H9 (cell line): ENCODE measurements at regions not wholly inside any gene's neighbourhood (a gene's known extent, or its start where the extent isn't known, plus 50 kb on each side); places are given as distances from the start of the nearest gene placed in this dataset.

Experiments
- DNase-seq: peaks from one replicate; pipeline ENCODE4 v3.0.0-alpha.2; 2017
- H2AFZ ChIP-seq: one replicate; pipeline ENCODE4 v1.6.1; 2013; ENCODE audit warnings: mild to moderate bottlenecking, low read length, control low read depth, moderate library complexity
- H2AK5ac ChIP-seq: 2 replicates; pipeline ENCODE4 v1.6.1; 2013; ENCODE audit warnings: low read length, control low read depth, mixed read lengths; ENCODE audit not compliant: insufficient read length
- H2BK120ac ChIP-seq: one replicate; pipeline ENCODE4 v1.6.1; 2013; ENCODE audit warnings: low read depth, mild to moderate bottlenecking, low read length, control low read depth, inconsistent platforms; ENCODE audit not compliant: poor library complexity, severe bottlenecking
- H2BK12ac ChIP-seq: 2 replicates; pipeline ENCODE4 v1.6.1; 2013; ENCODE audit warnings: low read length, control low read depth, mixed read lengths, low read depth; ENCODE audit not compliant: insufficient read length
- H2BK15ac ChIP-seq: 2 replicates; pipeline ENCODE4 v1.6.1; 2013; ENCODE audit warnings: low read depth, low read length, control low read depth
- H2BK20ac ChIP-seq: one replicate; pipeline ENCODE4 v1.6.1; 2013; ENCODE audit warnings: low read depth, mild to moderate bottlenecking, low read length, control low read depth, inconsistent platforms; ENCODE audit not compliant: poor library complexity, severe bottlenecking
- H2BK5ac ChIP-seq: 2 replicates; pipeline ENCODE4 v1.6.1; 2013; ENCODE audit warnings: low read length, control low read depth, mixed read lengths; ENCODE audit not compliant: insufficient read length
- H3K14ac ChIP-seq: 2 replicates; pipeline ENCODE4 v1.6.1; 2013; ENCODE audit warnings: low read length, control low read depth; ENCODE audit not compliant: insufficient read depth
- H3K18ac ChIP-seq: 2 replicates; pipeline ENCODE4 v1.6.1; 2013; ENCODE audit warnings: low read depth, mild to moderate bottlenecking, mixed read lengths, low read length, control low read depth; ENCODE audit not compliant: insufficient read length
- H3K23ac ChIP-seq: 2 replicates; pipeline ENCODE4 v1.6.1; 2013; ENCODE audit warnings: low read length, control low read depth, mixed read lengths, low read depth; ENCODE audit not compliant: insufficient read length
- H3K23me2 ChIP-seq: 2 replicates; pipeline ENCODE4 v1.6.1; 2013; ENCODE audit warnings: low read depth, mild to moderate bottlenecking, mixed read lengths, low read length, control low read depth; ENCODE audit not compliant: insufficient read length, poor library complexity, severe bottlenecking
- H3K27ac ChIP-seq: 2 replicates; pipeline ENCODE4 v1.5.1; 2013; ENCODE audit warnings: low read length, control low read depth, mixed read lengths, low read depth; ENCODE audit not compliant: insufficient read length
- H3K27me3 ChIP-seq: 2 replicates; pipeline ENCODE4 v1.6.1; 2013; ENCODE audit warnings: low read length, control low read depth, inconsistent platforms; ENCODE audit not compliant: insufficient read depth
- H3K4ac ChIP-seq: 2 replicates; pipeline ENCODE4 v1.6.1; 2013; ENCODE audit warnings: low read depth, mild to moderate bottlenecking, control low read depth, inconsistent platforms, low read length, moderate library complexity
- H3K4me1 ChIP-seq: 2 replicates; pipeline ENCODE4 v1.6.1; 2013; ENCODE audit warnings: low read length, control low read depth, inconsistent platforms; ENCODE audit not compliant: insufficient read depth
- H3K4me2 ChIP-seq: 2 replicates; pipeline ENCODE4 v1.6.1; 2013; ENCODE audit warnings: low read length, control low read depth, mixed read lengths; ENCODE audit not compliant: insufficient read length, insufficient read depth
- H3K56ac ChIP-seq: 2 replicates; pipeline ENCODE4 v1.6.1; 2013; ENCODE audit warnings: low read depth, mild to moderate bottlenecking, mixed read lengths, low read length, control low read depth; ENCODE audit not compliant: insufficient read length
- H3K79me1 ChIP-seq: 2 replicates; pipeline ENCODE4 v1.6.1; 2013; ENCODE audit warnings: low read depth, mild to moderate bottlenecking, moderate library complexity, low read length, control low read depth, inconsistent platforms; ENCODE audit not compliant: insufficient read depth, poor library complexity, severe bottlenecking
- H3K79me2 ChIP-seq: 2 replicates; pipeline ENCODE4 v1.6.1; 2013; ENCODE audit warnings: low read length, control low read depth, inconsistent platforms; ENCODE audit not compliant: insufficient read depth
- H3K9ac ChIP-seq: 2 replicates; pipeline ENCODE4 v1.6.1; 2013; ENCODE audit warnings: low read length, control low read depth, mixed read lengths; ENCODE audit not compliant: insufficient read length; ENCODE audit errors: extremely low read depth
- H3K9me3 ChIP-seq: one replicate; pipeline ENCODE4 v1.6.1; 2013; ENCODE audit warnings: low read depth, low read length, inconsistent platforms; ENCODE audit not compliant: control insufficient read depth
- H3T11ph ChIP-seq: one replicate; pipeline ENCODE4 v1.6.1; 2013; ENCODE audit warnings: mild to moderate bottlenecking, low read length, control low read depth, inconsistent platforms
- H4K20me1 ChIP-seq: one replicate; pipeline ENCODE4 v1.6.1; 2013; ENCODE audit not compliant: control insufficient read depth, insufficient read length, insufficient read depth
- H4K5ac ChIP-seq: 2 replicates; pipeline ENCODE4 v1.6.1; 2013; ENCODE audit warnings: low read depth, mild to moderate bottlenecking, mixed read lengths, low read length, control low read depth; ENCODE audit not compliant: insufficient read length
- H4K8ac ChIP-seq: replicated peaks from 2 replicates; pipeline ENCODE4 v1.6.1; 2013; ENCODE audit warnings: low read length, control low read depth, mixed read lengths, low read depth; ENCODE audit not compliant: insufficient read length
- H4K91ac ChIP-seq: 2 replicates; pipeline ENCODE4 v1.6.1; 2013; ENCODE audit warnings: low read depth, mild to moderate bottlenecking, moderate library complexity, mixed read lengths, low read length, control low read depth; ENCODE audit not compliant: insufficient read length
- H3K27ac Mint-ChIP-seq, 3 experiments: 2 replicates in 2 of 3; 3 replicates in 1 of 3; pipeline ENCODE4 v1.8.0; 2020 to 2021; ENCODE audit warnings: mixed read lengths in 3 of 3, mild to moderate bottlenecking in 1 of 3, moderate library complexity in 1 of 3
- H3K27me3 Mint-ChIP-seq: 2 replicates; pipeline ENCODE4 v1.8.0; 2021; ENCODE audit warnings: low read depth, mild to moderate bottlenecking, moderate library complexity, mixed read lengths
- H3K36me3 Mint-ChIP-seq, 3 experiments: 2 replicates in 2 of 3; 3 replicates in 1 of 3; pipeline ENCODE4 v1.8.0; 2020 to 2021; ENCODE audit warnings: low read depth in 3 of 3, mixed read lengths in 3 of 3; ENCODE audit not compliant: insufficient read depth in 1 of 3
- H3K4me1 Mint-ChIP-seq, 2 experiments: 2 replicates each; pipeline ENCODE4 v1.8.0; 2020; ENCODE audit warnings: mixed read lengths in 2 of 2
- H3K4me3 Mint-ChIP-seq, 2 experiments: 2 replicates in 1 of 2; 3 replicates in 1 of 2; pipeline ENCODE4 v1.8.0; 2020 to 2021; ENCODE audit warnings: mild to moderate bottlenecking in 2 of 2, mixed read lengths in 2 of 2, moderate library complexity in 1 of 2
- H3K9me3 Mint-ChIP-seq, 2 experiments: 2 replicates in 1 of 2; 3 replicates in 1 of 2; pipeline ENCODE4 v1.8.0; 2020; ENCODE audit warnings: mild to moderate bottlenecking in 2 of 2, mixed read lengths in 2 of 2, moderate library complexity in 1 of 2
- CTCF ChIP-seq: fragments of 200-600 bp; sonication (generic); conservative IDR thresholded peaks from 3 replicates; pipeline ENCODE4 v1.8.0; 2021; ENCODE audit warnings: antibody characterized with exemption, mild to moderate bottlenecking
- WGBS: extraction: QIAGEN DNeasy Blood & Tissue Kit; methylation state at CpG from one replicate; pipeline ENCODE4 v1.1.7; 2013; ENCODE audit warnings: missing lambda C conversion rate, low lambda C conversion rate, mixed read lengths; ENCODE audit not compliant: insufficient read length; ENCODE audit errors: extremely low coverage; 5-methylcytosine and 5-hydroxymethylcytosine counted together

GRCh38 chr14:44041700-44042099 lies 465.4 kb downstream of the FSCB start:
- Mint-ChIP-seq H3K4me1 (no peaks in the 10 kb centered on the region; a peak in 1 of 4 replicates), H3K4me3 (no peak overlapping the region), H3K27ac (no peak overlapping the region), H3K9me3 (peaks cover 18 to 28% of the 10 kb centered on the region in 2 experiments), H3K27me3 (no peaks in the 10 kb centered on the region), H3K36me3 (peaks cover 10 to 27% (median 12%) of the 10 kb centered on the region in 3 experiments)
- no peak overlapping the region for H4K91ac ChIP-seq
- H3K79me2 ChIP-seq = no peaks in the 10 kb centered on the region
- no peak overlapping the region for H2BK12ac ChIP-seq
- H2AFZ ChIP-seq = no peak overlapping the region
- no peaks in the 10 kb centered on the region for H3K23me2 ChIP-seq
- H2BK5ac ChIP-seq = no peak overlapping the region
- no peak overlapping the region for H3K56ac ChIP-seq
- no peak overlapping the region for H3K9ac ChIP-seq
- H3K27me3 ChIP-seq = no peaks in the 10 kb centered on the region
- no peak overlapping the region for H3K27ac ChIP-seq
- no peak overlapping the region for H3K4me2 ChIP-seq
- H3K4ac ChIP-seq = no peak overlapping the region
- no peak overlapping the region for H2AK5ac ChIP-seq
- no peak overlapping the region for H2BK120ac ChIP-seq
- H4K8ac ChIP-seq = no peak overlapping the region
- H3K23ac ChIP-seq = no peak overlapping the region
- no peak overlapping the region for H2BK20ac ChIP-seq
- H3K18ac ChIP-seq = no peak overlapping the region
- peaks cover 8% of the 10 kb centered on the region for H3K9me3 ChIP-seq
- DNase-seq = no peak
- no peaks in the 10 kb centered on the region for H4K20me1 ChIP-seq
- no peak for TF ChIP-seq CTCF
- H3K4me1 ChIP-seq = no peaks in the 10 kb centered on the region
- no peak overlapping the region for H4K5ac ChIP-seq
- no peak overlapping the region for H2BK15ac ChIP-seq
- no peak overlapping the region for H3T11ph ChIP-seq
- H3K14ac ChIP-seq = no peak overlapping the region
- no peaks in the 10 kb centered on the region for H3K79me1 ChIP-seq
- WGBS = no CpG with 5 or more reads among the region's 2 CpGs
